DMS 273 (cell line): ENCODE measurements at regions not wholly inside any gene's neighbourhood (a gene's known extent, or its start where the extent isn't known, plus 50 kb on each side); places are given as distances from the start of the nearest gene placed in this dataset.

Experiments used
- DNase-seq: peaks from one replicate; lab custom pipeline; 2025; ENCODE audit not compliant: unreplicated experiment; lab: John Stamatoyannopoulos, UW

DNA sequence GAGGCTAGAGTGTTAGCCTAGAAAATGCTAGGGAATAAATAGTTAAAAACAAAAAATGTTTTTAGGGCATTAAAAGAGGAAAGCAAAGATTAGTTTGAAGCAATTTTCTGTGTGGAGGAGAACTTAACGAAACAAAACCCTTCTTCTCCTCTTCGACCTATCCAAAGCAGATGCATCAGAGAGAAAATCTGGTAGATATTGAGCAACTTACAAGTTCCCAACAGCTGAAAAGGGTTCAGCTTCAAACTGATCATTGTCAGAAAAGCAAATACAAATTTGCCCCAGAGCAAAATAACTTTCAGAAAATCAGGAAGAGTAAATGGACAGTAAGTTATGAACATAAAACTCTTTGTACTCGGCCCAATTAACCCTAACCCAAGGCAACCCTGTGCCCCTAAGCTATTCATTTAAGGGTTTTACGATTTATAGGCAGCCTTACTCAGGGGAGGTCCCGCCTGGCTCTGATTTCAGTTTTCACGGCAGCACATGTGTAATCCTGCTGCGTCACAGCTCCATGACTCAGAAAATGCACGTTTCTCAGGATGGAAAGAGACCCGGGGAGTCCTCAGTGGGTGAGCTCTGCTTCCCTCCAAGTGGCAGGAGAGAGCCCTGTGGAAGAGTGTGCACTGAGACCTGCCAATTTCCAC, 405.7 kb upstream of the SALL1 start:
- DNase-seq = peak; percentile 45

DNA sequence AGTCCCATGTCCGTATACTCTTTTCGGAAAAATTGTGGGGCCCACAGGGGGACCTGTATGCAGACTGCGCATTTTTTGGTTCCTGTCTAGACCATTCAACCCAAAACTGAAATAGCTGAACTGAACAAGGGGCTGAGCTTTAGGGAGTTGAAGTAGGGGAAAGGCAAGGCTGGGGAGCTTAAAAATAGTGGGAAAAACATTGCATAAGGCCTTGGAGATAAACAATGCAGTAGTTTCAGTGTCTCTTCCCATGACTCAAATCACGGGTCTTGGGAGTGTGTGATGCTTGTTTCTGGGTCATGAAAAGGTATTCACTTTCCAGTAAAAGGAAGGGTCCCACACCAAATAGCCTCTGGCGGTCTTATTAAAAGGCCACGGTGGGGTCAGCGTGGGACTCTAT, 402.8 kb upstream of the SALL1 start:
- no peak for DNase-seq

DNA sequence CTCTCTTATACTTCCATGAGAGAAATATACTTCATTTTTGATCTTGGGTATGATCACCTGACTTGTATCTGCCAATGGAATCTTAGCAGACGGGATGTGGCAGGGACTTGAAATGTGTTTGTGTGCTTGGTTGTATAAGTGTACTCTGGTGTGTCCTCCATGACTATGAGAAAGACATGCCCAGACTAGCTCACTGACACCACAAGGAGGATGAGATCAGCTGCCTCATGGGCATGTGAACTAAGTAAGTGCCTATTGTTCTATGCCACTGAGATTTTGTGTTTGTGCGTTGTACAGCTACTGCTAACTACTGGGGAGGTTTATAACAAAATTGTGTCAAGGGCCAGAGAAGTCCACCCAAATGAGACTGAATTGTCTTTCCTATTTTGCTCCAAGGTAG, 402.2 kb upstream of the SALL1 start:
- DNase-seq = no peak

DNA sequence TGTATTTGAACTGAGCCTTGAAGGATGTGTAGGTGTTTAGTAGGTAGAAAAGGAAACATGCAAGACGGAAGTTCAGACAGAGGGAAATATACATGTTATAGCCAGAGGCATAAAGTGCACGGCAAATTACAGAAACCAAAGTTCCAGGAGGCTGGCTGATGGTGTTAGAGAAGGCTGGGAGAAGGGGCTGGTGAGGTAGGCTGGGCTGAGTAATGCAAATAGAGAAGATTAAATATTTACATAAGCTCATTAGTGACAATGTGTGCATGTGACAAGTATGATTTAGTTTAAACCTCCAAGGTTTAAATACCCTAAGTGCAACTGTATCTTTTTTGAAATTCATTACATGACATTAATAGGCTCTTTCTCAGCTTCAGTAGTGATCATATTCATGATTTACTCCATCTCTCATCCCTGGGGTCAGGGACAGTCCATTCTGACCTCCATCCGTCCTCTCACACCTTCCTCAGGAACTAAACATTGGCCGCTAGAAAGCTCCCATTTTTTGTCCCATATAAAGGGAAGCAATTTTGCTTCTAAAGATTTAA, 399.8 kb upstream of the SALL1 start:
- DNase-seq = no peak

DNA sequence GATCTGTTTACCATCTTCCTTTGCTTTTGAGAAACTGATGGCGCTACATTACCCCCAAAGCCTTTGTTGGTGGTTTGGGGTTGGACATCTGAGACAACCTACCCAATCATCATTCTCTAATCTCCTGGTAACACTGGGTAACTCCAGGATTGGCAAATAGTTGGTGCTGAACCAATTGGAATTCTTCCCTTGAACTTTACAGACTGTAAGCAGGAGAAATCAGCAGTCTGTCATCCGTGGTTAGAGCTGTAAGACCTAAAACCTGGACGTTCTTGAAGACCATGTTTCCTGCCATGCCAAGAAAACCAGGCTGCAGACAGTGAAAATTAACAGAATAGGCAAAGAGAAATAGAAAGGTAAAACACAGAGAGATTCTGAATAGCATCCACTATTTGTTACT, 398.8 kb upstream of the SALL1 start:
- no peak for DNase-seq

DNA sequence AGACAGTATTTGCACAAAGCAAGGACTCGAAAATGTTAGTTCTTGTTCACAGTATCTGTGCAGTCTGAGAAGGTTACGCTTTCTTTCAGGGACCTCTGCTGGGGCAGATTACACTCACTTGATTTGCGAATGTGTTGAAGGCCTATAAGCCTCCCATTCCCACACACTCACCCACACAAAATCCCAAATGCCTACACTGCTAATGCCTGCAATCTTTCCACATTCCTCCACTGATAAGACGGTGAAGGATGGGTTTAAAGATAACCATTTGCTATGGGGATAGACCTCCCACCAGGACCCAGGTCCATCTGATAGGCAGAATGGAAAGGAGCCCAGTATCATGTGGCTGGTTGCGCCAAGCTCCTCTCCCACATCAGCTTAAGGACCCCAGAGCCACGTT, 394.9 kb upstream of the SALL1 start:
- no peak for DNase-seq

DNA sequence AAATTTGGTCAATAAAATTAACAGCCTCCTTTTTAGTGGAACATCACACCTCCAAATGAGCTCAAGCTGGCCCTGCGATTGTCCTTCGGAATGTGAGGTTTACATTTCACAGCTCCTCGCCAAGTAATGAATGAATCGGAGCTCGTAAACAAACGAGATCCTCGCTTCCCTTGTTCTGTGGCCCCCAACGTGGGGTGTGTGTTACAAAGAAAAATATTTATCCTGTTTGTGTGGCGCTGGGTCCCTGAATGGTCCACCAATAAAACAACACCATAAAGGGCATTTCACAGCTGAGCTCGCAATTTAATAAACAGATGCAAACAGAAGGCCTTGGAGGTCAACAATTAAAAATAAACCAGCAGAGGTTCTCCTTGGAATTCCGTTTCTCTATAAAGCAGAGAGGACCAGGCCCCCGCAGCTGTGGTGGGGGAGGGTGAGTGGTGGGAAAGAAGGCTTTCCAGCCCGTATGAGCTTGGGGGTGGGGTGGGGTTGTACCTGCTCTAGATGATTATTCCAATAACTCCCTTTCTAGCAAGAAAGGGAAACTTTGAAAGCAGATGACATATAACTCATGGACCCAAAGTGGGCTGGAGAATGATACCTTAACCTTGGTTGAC, 393.9 kb upstream of the SALL1 start:
- no peak for DNase-seq

DNA sequence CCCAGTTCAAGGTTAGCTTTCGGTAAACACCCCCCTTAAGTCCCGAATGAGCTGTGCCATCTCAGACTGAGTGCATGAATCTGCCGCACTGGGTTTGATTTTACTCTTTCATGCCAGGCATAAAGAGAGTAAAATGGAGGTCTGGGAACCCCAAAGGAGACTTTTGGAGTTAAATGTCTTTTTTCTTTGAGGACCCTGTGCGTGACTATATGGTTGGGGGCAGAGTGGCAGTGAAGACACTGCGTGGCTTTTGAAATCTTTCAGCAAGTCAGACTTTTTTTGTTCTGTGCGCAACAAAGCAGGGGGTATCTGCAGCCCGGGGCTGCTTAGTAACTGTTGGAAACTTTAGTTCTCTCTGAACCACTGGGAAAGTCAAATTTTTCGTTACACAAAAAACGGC, 392.9 kb upstream of the SALL1 start:
- DNase-seq = no peak

DNA sequence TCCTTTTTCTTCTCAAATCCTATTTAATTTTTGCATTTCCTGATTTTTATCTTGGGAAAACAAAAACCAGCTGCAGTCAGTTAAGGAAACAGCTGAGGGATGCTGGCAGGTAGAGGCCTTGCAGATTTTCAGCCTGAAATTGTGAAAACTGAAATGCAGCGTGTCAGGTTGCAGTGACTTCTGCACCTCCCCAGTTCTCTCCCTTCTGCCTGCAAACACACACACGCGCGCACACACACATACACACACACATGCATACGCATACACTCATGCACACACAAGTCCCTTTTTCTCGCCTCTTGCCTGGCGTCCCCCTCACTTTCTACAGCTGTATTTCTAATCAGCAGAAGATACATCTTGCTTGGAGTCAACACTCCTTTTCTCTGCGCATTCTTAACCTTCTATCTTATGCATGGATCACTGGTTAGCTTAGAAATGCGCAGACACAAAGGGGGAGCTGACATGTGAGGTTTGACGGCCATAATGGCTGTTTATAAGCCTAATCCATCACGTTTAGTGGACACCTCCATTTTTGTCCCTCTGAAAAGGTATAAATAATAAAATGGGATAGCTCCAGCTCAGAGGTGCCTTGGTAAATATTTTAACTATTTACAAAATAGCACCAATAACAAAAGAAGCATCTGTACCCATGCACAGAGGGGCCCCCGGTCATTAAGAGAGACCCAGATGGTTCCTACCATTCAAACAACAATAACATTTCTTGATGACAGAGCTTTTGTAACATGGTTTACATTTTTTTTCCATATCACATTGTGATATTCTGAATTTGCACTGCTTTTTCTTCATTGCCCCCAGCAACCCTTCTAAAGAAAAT, 392.1 kb upstream of the SALL1 start:
- peak; percentile 15 for DNase-seq

DNA sequence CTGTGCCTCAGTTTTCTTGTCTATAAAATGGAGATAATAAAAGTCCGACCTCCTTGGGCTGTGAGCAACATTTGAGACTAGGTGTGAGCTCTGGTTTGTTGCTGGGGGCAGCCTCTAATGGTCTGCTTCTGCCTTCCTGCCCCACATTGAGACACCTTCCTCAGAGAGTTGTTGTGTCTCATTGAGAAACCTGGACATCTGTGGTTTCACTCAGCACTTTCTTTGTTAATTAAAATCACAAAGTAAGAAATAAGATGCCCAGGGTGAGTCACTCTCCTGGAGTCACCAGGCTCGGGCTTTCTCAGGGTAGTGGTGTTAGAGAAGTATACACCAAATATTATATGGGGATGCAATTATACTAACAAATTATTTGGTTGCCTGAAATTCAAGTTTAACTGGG, 389.2 kb upstream of the SALL1 start:
- DNase-seq = peak; percentile 83

DNA sequence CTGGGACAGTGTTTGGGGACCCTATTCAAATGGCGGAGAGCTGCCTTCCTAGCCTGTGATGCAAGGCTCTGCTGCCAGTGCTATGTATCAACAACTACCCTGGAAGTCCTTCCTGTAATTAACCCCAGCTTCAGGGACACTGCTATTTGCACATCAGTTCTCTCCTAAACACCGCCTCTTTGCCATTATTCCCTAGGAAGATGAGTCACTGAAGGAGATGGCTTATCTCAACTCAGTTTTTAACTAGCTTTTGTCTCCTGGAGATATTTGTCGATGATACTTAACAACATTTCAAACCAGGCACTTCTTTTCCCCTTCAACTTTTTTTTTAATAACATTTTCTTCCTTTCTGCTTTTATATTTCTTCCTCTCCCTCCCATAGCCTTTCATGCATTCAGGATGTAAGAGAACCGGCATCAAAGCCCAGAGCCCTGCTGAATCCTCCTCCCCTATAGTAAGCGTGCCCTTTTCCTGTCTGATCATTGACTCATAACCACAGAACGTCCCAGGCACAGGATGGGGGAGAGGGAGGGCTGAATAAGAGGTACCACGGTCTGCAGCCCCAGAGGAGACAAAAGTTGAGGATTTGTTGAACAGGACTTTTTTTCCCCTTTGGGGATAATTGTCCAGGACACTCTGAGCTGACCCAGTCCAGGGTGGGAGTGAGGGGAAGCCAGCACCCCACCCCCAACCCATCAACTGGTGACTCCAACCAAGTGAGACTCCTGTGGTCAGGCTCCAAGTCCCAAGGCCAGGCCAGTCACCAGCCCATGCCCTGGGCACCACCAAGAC, 387.8 kb upstream of the SALL1 start:
- DNase-seq = peak; percentile 61

DNA sequence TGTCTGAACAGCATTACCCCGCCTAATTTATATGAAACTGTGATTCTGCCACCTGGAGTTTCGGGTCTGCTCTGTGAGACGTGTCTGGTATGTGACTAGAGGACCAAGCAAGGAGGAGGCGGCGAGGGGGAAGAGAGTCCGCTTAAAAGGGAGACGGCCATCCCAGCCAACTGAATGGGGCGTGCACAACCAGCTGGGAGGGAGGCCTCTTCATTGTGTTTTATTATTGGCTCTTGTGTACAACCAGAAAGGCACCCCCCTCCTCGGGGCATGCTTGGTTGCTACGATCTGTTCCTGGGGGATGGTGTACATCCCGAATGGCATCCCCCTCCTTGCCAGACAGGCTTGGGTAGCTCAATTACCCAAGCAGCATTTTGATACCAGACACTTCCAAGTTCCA, 384.5 kb upstream of the SALL1 start:
- DNase-seq = no peak

DNA sequence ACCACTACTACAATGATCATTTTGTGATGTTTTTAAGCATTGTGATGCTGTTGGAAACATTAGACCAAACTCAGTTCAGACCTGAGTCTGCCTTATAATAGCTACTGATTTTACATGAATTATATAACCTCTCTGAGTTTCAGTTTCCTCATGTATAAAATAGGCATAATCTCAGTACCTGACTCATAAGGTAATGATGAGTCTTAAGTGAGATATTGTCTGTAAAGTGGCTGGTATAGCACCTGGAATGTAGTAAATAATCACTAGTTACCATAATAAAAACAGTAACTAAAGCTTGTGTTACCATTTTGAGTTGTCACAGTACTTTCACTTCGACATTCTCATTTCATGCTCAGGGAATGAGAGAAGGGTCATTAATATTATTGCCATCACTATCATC, 381.5 kb upstream of the SALL1 start:
- no peak for DNase-seq

DNA sequence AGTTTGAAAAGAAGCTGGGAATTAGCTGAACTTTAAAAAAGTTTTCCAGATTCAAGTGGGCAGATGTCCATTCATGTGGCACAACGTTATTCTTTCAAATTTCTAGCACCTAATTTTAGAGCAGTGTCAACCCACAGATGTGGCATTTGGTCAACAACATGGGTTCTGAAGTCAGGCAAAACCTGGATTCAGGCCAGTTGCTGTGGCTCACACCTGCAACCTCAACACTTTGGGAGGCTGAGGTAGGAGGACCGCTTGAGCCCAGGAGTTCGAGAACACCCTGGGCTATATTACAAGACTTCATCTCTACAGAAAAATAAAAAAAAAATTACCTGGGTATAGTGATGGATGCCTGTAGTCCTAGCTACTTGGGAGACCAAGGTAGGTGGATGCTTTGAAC, 380.2 kb upstream of the SALL1 start:
- DNase-seq = no peak

DNA sequence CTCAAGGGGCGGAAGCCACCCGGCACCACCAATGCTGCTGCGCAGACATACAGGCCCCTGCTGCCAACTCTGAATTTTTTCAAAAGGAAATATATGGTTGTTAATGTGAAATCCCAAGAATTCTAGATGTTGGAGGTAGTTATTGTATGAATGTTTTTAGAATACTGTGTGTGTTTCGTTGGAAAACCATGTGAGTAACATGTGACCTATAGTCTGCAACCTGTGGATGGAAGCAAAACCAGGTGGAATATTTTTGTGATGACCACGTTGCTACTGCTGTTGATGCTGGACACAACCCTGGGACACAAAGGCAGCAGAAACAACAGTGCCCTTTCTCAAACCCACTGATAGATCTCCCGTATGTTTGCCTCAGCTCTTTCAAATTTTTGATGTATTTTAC, 376.3 kb upstream of the SALL1 start:
- no peak for DNase-seq

DNA sequence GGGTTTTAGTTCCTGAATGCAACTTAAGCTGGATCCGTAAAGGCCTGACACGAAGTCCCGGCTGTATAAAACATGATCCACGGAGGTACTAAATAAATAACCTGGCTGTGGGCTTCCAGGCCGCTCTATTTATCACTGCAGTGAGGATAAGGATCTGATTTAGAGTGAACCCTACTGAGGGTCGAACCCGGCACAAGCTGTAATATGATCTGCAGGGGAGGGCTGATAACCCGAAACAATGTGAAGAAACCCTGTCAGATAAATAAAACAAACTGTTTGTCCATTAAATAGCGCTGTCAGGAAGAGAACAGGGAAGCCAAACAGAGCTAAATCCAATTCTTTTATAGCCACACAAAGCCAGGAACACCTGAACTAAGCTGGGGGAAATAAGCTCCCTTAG, 375.6 kb upstream of the SALL1 start:
- DNase-seq = no peak

DNA sequence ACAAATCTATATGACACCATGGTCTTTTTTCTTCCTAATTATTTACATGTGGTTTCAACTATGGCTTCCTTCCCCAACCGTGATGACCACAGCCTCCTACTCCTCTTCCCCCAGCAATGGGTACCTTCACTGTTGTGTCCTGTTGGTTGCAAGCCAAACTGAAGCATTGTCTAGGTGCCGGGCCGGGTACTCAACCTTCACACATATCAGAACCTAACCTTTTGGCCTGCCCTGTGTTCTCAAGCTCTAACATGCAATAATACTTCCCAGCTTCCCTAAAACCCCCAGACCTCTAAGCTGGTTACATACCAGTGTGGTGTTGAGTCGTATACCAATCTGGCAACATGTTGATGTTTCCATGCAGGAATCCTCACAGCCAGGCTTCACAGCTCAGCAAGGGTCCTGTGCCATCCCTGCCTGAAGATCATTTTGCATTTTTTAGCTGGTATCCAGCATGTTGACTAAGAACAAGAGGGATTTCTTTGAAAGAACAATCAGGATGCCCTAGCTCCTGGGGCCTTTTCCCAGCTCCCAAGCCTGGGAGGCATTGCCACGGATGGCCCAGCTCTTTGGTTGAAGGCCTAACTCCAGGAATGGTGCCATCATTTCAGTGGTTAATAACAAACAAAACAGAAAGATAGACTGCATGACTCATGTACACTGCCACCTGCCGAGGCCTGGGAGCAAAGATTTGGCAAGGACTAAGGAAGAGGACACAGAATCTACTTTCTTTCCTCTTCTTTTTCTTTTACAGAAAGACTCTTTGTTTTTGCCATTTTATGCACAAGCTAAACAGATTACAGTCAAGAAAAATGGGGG, 373.7 kb upstream of the SALL1 start:
- peak; percentile 85 for DNase-seq

DNA sequence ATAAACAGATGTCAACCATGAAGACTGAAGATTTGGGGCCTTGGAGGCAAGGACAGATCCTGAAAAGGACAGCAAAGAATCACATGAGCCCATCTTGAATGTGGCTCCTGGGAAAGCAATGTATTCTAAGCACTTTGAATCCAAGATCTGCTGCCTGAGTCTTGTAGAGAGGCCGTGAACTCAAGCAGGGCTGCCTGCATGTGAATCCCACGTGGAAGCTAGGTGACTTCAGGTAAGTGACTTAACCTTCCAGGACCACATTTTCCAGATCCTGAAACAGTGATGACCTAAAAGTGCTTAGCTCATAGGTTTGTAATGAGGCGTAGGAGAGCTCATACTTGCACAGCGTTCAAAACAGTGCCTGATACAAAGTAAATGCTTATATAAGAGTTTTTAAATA, 373.0 kb upstream of the SALL1 start:
- DNase-seq = no peak

DNA sequence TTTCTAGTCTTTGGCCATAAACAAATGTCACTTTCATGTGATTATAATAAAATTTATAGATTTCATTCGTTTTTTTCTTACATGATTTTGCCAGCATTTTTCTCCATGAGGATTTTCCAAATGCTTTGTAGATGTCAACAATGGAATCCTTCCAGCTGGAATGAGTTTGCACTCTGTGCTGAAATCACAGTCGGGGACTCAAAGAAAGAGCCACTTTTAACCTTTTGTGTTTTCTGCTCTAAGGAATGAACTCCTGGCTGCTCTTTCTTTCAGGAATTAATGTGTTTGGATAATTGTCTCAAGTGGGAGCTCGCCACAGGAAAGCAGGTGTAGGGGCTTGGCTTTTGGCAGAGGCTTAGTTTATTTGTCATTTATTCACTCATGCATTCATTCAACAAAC, 372.3 kb upstream of the SALL1 start:
- no peak for DNase-seq

DNA sequence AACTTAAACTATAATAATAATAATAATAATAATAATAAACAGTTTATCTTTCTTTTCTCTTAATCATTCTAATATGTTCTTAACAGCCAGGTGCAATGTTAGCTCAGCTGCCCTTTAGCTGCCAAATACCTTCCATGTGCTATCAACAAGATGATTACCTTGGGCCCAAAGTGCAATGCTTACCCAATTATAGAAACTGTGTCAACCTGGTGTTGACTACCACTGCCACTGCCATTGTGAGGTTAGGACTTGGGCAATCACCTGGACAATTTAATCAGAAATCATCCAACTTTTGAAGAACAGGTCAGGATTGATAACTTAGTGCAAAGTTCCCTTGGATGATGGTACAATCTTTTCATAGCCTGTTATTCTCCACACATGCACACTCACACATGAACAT, 371.8 kb upstream of the SALL1 start:
- DNase-seq = no peak
